ENCODE measurements at regions not wholly inside any gene's neighbourhood (a gene's known extent, or its start where the extent isn't known, plus 50 kb on each side); places are given as distances from the start of the nearest gene placed in this dataset.

DNA sequence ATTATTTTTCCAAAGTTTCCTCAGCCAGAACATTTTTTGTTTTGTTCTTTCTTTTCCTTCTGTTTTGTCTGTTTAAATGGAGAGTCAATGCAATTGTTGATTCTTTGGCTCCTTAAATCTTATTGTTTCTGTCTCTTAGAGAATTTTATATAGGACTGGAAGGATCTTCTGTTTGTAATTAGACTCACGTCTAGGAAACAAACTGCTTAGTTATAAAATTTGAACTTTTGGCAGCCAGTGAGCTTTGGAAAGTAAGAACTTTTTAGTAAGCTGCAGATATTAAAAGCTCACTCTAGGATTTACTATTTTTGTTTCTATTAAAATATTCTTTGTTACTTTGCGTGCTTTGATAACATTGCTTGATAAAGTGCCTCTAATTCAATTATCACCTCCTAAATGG is 109.8 kb upstream of the HNRNPU start:
- DNase-seq (ENCODE audit: low read depth in 2 of 2): no peak

DNA sequence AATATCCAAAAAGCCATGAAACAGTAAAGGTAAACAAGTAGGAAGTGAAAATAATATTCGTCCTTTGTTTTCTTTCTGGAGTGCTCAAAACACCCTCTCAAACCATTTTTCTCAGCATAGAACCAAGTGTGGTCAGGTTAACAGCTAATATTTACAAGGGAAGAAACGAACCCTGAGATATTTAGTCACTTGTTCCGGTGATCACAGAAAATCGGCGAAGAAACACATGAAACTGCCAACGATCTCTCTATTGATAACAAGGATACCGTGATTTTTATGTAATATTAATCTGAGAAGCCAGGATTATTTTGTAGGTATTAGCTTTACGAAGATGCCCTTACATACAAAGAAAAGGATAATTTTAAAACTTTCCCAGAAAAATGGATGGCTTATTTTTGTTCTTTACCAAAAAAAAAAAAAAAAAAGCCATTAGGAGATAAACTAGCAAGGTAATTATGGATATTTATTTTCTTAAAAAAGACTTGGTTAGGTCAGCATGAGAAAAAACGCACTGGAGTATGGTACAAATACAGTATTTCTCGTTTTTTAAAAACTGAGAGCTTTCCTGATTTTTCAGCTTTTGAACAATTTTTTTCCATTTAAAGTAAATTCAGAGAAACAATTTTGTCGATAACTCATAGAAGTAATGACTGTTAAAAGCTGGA is 107.3 kb upstream of the HNRNPU start:
- no peak for DNase-seq (ENCODE audit: low read depth in 2 of 2)

DNA sequence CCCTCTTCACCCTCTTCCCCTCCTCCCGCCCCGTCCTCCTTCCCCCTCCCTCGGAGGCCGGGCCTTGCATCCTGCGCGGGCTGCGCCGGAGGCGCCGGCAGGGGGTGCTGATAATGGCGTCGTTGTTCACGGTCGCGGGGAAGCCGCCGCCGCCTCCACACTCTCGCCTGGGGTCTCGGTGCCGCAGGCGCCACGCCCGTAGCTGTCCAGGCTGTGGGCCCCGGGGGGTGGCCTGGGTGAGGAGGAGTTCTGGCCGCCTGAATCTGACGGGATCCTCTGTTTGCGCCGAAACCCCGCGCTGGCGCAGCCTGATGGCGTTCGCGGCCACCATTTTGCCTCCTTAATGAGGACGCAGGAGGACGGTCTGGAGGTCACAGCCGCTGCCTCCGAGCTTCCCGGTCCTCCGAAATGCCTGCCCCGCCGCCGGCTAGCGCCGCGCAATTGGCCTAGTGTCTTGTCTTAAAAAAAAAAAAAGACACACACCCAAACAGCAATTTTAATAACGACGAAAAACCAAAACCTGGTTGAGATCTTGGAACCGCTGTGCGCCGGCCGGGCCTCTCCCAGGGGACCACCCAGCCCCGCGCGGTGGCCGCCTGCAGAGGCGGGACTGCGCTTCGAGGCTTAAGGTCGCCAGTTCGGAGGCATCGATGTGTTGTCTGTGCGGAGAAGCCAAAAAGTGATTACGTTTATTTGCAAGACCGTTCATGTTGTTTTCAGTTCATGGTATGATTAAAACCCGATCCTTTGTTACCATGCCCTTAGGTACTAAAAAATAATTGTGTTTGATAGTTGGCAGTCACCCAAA is 106.6 kb upstream of the HNRNPU start:
- DNase-seq (ENCODE audit: low read depth in 2 of 2): peak; percentile 82 to 89

DNA sequence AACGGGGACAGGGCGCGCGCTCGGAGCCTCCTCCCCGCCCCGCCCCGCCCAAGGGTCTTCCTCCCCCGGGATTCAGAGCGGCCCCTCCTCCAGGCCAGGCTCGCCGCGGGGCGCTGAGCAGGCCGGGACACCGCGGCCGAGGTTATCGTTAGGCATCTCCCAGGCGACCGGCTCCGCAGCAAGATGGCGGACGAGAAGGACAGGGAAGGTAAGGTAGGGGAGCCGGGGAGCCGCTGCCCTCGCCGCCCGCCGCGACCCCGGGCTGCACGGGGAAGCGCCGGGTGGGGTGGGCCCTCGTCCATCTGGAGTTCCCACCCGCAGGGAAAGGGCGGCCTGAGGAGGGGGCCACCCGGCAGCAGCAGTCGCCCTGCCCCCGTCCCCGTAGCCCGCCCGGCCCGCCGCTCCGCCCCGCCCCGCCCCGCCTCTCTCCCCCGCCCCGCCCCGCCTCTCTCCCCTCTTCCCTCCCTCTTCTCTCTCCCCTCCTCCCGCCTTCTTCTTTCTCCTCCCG is 105.9 kb upstream of the HNRNPU start:
- peak; percentile 55 to 59 for DNase-seq (ENCODE audit: low read depth in 2 of 2)

DNA sequence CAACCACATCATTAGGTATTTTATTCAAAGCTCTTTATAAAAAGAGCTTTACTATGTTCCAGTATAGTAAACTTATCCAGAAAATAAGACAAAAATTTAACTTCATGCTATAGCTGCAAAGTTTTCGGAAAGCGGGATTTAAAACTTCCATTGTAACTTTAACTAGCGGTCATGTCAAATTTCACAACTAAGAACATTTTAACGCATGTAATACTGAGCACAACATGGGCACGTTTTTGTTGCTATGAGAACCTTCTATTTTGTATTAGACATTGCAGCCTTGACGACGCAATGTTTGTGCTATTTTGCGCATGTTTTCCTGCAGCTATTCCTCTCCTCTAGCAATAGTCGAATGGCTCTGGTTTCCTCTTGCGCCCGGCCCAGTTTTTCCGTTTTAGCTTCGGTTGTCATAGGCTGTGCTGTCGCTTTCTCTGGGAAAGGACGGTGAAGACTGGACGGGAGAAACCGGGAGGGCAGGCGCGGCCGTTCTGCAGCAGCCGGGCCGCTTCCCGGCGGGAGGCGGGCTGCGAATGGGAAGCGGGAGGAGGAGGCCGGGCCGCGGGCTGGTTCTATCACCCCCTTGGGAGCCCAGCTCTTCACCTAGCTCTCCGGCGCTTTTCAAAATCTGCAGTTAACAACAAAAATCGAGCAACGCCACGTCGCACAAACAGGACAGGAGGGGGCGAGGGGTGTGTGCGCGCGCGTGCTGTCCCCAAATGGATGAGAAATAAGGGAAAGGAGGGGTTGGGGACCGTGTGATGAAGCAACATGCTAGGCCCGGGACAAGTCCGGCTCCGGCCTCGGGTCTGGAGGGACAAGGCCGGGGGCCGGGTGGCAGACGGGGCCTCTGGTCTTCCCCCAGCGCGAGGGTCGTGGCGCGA is 105.3 kb upstream of the HNRNPU start:
- peak; percentile 14 to 32 for DNase-seq (ENCODE audit: low read depth in 2 of 2)

DNA sequence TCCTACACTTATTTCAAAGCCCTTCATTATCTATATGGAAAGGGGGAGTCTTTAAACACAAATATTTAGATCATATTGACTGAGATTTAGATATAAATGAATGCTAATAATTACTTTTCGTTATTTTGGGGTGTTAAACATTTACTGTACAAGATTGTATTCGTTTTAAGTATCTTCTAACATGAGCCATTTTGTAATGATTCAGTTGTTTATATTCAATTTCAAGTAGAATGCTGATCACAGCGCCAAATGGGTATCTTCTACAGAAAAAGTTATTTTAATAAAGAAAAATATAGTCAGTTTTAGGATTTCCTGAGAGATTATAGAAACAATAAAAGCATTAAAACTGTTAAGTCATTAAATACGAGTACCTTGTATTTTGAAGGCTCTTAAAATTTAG is 104.5 kb upstream of the HNRNPU start:
- DNase-seq (ENCODE audit: low read depth in 2 of 2): no peak

DNA sequence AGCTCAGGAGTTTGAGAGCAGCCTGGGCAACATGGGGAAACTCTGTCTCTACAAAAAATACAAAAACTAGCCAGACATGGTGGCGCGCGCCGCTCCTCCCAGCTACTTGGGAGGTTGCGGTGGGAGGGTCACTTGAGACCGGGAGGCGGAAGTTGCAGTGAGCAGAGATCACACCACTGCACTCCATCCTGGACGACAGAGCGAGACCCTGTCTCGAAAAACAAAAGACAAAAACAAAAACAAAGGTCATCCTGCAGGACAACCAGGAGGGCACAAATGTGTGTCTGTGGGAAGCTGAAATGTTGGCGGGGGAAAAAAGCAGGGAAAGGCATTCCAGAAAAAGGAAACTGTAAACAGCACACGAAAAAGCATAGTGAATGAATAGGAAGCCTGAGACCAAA is 104.1 kb upstream of the HNRNPU start:
- no peak for DNase-seq (ENCODE audit: low read depth in 2 of 2)

DNA sequence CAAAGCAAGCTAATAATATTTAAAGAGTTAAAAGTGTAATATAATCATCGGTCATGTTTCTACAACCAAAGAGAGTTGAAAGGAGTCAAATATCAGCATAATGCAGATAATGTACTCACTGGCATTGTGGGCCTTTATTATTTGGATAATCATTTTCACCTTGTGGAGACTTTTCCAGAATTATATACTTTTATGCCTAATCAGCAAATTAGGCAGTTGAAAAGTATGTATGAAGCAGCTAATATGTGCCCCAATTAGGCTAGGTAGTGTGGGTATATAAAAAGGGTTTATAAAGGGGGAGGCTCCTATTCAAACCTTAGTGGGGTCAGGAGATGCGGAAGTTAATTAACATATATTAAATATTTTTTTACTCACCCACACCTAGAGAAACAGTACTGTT is 102.8 kb upstream of the HNRNPU start:
- no peak for DNase-seq (ENCODE audit: low read depth in 2 of 2)

DNA sequence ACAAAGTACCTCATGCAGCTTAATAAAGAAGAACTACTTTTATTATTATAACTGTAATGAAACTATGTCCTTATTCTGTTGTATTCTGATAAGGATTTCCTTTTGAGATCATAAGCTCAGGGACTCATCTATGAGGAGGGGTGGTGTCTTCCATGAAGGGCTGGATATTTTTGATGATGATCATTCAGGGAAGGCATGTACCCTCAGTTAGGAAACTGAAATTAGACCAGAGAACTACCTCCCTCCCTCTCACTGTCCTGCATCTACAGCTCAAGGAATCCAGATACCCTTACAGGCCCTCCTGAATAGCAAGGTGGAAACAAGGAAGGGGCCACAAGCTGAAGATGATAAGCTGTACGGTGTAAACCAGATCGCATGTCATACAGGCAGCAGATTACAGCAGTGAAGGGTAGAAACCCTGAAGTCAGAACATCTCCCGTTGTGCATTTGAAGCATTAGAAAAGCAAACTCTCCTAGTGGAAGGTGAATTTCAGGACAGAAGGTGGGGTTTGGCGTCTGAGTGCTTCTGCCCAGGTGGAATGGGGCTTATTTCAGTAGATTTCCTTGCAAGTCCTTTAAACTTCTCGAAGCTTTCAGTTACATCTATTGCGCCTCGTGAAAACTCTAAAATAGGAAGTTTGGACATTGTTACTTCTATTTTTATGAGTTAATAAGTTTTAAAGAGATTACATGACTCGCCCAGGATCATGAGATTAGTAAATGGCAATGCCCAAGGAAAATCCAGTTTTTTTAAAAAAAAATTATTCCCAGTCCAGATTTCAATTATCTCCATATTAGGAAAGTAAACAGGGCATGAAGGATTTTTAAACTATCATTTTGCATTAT is 101.1 kb upstream of the HNRNPU start:
- no peak for DNase-seq (ENCODE audit: low read depth in 2 of 2)

DNA sequence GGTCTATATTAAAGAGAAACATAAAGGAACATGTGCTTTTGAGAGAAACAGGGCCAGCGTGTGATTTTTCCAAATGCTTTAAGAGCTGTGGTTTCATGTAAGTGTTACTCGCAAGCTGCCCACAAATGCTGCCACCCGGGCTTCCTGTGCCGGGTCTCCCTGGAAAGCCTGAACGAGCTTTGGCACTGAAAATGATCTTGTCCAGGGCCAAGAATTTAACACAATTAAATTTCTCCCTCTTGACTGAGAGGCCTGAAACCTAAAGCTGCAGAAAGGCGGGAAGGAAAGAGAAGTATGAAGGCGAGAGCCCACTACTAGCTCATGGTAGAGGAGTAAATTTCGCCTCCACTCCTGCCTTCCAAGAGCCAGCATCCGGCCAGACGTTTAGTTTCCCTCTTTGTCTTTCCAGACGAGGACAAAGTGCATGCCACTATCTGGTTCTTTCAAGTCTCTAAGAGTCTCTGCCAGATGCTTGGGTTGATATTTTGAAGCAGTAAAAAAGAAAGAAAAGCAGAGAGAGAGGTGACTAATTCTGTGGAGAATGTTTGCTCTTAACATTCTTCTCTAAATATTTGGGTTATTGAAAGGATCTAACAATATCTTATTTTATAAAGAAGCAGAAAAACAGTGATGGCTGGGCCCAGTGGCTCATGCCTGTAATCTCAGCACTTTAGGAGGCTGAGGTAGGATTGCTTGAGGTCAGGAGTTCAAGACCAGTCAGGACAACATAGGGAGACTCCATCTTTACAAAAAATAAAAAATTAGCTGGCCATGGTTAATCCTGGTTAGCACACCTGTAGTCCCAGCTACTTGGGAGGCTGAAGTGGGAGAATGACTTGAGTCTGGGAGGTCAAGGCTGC is 100.0 kb upstream of the HNRNPU start:
- DNase-seq (ENCODE audit: low read depth in 2 of 2): no peak

DNA sequence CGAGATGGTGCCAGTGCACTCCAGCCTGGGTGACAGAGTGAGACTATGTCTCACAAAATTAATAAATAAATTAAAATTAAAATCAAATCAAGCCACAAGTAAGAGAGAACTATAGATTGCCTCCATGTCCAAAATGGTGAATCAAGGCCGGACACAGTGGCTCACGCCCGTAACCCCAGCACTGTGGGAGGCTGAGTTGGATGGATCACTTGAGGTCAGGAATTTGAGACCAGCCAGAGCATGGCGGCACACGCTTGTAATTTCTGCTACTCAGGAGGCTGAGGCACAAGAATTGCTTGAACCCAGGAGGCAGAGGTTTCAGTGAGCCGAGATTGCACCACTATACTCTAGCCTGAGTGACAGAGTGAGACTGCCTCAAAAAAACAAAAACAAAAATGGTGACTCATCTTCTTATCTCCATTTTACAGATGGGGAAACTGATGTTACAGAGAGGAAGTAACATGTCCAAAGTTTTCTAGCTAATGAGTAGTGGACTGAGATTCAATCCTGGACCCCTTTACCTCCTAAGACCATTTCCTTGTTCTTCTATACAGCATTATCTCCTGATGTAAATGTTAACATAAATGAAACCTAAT is 99.0 kb upstream of the HNRNPU start:
- no peak for DNase-seq (ENCODE audit: low read depth in 2 of 2)

DNA sequence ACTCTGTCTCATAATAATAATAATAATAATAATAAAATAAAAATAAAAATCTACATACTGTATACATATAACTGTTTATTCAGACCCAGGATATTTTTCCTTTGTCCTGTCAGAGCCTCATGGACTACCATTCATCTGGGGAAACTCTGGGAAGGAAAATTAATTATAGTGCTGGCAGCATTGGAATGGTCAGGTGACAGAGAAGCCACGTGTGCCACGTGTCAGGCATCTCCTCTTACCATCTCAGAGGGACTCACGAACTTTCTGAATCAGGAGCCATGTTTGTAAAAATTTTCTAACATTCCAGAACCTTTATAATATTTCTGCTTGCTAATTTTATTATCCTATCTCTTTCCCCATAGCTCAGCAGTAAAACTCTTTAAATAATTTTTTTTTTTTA is 97.8 kb upstream of the HNRNPU start:
- no peak for DNase-seq (ENCODE audit: low read depth in 2 of 2)

DNA sequence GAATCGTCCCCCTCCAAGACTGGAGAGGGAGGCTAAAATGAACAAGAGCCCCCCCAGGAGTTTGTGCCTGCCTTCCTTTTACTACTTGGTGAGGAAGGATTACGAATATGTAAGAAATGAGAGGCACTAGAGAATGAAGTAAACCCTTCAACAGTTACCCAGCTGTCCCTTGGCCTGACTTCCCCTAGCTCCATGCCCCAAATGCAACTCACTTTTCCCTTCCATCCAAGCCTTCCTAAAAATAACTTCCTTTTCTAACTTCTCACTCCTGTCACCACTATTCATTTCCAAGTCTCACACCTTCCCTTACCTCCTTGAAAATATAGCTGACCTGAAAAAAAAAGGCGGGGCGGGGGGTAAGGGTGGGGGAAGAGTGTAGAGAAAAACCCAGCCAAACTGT is 96.6 kb upstream of the HNRNPU start:
- DNase-seq (ENCODE audit: low read depth in 2 of 2): no peak

DNA sequence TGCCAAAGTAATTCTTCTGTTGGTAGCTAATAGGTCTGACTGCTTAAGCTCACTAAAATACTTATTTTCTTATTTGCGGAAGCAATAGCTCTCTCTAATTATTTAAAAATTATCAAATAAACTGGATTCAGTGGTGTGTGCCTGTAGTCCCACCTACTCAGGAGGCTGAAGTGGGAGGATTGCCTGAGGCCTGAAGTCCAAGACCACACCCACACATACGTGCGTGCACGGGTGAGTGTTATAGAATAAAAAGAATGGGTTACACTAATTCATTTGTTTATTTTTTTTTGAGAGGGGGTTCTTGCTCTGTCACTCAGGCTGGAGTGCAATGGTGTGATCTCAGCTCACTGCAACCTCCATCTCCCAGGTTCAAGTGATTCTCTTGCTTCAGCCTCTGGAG is 94.2 kb upstream of the HNRNPU start:
- DNase-seq (ENCODE audit: low read depth in 2 of 2): no peak

DNA sequence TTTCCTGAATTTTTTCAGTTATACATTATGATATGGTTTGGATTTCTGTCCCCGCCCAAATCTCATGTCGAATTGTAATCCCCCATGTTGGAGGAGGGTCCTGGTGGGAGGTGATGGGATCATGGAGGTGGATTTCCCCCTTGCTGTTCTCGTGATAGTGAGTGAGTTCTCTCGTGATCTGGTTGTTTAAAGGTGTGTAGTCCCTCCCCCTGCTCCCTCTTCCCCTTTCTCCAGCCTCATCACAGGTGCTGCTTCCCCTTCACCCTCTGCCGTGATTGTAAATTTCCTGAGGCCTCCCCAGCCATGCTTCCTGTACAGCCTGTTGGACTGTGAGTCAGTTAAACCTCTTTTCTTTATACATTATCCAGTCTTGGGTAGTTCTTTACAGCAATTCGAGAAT is 93.2 kb upstream of the HNRNPU start:
- DNase-seq (ENCODE audit: low read depth in 2 of 2): no peak

DNA sequence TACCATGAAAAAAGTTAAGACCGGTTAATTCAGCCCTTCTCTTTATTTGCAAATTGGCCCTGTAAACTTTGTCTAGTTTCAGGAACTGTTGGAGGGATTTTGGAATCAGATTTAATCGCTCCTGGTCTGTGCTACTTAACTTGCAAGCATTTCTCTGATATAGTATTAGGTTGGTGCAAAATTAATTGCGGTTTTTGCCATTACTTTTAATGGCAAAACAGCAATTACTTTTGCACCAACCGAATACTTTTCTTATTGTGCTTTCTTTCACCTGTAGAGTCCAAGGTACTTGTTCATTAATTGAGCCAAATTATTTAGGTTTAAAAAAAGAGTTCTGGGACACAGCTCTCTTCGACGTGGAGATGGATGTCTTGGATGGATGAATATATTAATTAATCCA is 92.8 kb upstream of the HNRNPU start:
- DNase-seq (ENCODE audit: low read depth in 2 of 2): no peak

DNA sequence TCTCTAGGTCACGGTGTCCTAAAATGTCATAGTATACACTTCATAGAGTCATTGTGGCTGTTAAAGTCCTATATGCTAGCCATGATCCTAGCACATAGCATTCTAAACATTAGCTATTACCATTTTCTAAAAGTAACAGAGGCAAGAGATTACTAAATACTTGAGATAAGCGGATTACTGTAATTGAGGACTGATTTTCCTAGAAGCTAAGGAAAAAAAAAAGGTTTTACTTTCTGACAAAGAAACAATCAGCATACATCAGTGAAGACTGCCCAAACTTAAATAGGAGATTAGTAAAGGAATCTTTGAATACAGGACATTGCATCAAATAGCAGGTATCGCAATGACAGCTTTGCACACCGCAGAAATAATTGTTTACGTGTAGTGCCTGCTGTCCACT is 91.3 kb upstream of the HNRNPU start:
- DNase-seq (ENCODE audit: low read depth in 2 of 2): no peak

DNA sequence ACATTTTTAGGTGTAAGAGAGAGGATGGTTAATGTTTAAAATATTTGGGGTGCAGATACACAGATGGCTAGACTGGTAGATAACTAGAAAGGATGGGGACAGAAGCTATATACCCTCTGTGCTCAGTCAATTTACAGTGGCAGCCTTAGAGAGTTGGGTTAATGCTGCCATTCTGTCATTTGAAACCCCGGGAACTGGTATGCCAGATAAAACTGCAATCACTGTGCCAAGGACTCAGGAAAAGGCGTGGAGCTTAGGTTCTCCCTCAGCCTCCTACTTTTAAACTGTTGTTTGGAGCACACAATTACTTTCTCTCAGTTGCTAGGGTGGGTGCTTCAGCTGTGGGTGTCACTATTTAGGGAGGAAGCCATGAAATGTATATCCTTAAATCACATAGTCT is 90.0 kb upstream of the HNRNPU start:
- no peak for DNase-seq (ENCODE audit: low read depth in 2 of 2)

DNA sequence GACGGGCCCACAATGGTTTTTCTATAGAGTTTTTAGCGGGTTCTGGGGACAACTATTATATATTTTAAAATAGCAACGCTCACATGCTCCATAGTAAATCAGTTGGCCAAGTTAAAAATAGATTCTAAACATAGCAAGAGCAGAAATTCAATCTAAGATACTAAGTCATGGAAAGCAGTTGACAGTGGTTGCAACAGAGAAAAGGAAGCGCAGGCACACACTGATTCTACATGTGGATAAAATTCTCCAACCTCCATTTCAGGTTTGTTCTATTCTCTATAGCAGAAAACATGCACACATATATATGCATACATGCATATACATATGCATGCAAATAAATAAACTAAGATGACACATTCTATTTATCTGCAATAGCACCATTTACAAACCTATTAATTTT is 89.6 kb upstream of the HNRNPU start:
- no peak for DNase-seq (ENCODE audit: low read depth in 2 of 2)

DNA sequence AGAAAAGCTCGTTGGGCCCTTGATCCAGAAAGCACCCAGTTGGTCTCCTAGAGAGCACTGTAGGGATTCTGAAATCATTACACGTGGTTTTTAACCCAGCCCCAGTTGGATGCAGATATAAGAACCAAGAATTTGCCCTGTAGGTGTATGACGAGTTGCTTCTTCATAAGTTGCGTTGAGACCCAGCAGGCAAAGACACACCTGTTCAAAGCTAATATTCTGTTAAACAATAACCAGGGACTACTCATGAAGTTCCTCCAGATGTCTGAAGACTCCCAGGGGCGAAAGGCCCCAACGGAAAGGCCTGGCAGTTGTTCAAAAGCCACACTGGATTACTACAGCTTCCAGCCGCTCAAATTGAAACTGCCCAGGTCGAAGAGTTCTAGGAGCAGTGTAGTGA is 88.6 kb upstream of the HNRNPU start:
- DNase-seq (ENCODE audit: low read depth in 2 of 2): no peak
